SKM-1 (cell line): ENCODE measurements at regions not wholly inside any gene's neighbourhood (a gene's known extent, or its start where the extent isn't known, plus 50 kb on each side); places are given as distances from the start of the nearest gene placed in this dataset.

Source experiments
- DNase-seq: peaks from one replicate; lab custom pipeline; 2025; ENCODE audit not compliant: unreplicated experiment; lab: John Stamatoyannopoulos, UW

DNA sequence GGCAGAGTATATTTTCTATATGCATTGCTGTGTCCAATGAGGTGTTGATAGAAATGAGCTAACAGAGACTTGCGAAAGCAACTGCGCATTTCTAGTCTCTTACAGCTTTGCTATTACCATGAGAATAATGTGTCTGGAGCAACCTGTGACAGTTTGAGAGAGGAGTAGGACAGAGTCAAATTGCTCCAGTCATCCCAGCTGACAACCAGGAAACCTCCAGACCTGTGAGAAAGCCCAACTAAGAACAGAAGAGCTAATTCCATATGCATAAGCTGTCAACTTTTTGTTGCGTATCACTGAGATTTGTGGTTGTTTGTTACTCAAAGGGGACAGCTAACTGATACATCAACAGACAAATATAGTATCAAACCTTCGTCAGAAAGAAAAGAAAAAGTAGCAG, 354.1 kb upstream of the LRRC7 start:
- DNase-seq = no peak

DNA sequence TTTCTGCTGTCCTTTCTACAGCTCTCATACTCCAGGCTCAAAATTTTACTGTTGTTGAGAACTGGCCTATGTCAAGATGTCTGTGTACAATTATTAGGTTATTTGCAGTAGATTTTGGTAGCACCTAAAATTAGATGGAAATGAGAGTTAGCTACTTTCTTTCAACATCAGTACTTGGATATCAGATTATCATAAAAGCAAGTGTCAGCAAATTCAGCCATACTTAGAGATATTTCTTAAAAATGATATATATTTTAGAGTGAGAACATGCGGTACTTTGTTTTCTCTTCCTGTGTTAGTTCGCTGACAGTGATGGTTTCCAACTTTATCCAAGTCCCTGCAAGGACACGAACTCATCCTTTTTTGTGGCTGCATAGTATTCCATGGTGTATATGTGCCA, 351.8 kb upstream of the LRRC7 start:
- DNase-seq = no peak

DNA sequence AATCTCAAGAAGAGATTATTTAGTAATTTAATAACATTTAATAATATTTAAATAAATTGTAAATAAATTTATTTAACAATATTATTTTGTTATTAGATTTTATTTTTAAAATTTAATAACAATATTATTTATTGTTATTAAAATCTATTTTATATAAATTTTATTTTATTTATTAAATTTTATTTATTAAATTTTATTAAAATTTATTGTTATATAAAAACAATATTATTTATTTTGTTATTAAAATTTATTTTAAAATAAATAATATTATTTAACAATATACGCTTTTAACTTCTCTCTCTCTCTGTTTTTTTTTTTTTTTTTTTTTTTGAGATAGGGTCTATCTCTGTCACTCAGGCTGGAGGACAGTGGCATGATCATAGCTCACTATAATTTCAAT, 347.1 kb upstream of the LRRC7 start:
- no peak for DNase-seq

DNA sequence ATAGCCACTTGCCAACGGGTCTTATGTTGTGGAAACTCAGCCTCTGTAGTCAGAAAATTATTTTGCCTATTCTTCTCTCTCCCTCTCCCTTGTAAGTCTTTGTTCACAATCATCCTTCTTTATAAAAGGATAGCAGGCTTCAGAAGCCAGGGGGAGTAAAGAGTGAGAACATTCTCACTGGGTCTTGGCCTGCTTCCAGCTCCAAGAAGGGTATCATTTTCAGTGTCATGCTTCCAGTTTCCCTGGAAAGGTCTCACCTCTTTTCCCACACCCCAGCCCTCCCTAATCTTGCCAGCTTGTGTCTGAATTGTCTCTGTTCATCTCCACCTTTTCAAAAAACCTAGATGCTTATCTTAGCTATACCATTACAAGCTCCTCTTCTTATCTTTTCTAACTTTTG, 346.2 kb upstream of the LRRC7 start:
- DNase-seq = no peak

DNA sequence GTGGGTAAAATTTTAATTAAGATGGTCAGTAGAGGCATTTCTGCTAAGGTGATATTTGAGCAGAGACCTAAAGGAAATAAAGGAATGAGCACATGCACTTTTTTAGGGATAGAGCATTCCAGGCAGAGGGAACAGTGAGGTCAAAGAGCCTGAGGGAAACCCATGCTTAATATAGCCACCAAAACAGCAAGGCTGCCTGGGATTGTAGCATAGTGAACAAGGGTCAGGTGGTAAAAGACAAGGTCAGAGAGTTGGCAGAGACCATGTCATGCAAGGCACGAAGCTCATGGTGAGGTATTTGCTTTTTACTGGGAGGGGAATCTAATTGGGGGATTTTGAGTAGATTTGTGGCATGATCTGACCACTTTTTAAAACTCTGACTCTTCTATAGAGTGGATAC, 344.6 kb upstream of the LRRC7 start:
- DNase-seq = no peak

DNA sequence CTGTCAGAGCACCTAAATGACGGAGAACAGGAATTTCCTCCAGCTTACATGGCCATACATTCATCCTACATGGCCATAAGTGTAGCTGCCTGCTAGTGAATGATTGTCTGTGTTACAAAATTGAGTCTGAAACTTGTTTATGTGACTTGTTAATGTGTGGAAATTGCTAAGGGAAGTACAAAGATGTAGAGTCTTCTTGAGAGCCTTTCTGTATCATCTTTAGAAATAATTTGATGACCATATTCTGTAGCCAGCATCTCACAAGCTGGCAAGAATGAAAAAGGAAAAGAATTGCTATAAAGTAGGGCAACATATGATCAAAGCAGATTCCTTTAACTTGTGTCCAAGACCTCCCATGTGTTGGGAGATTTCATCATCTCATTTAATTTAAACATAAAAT, 339.2 kb upstream of the LRRC7 start:
- DNase-seq = no peak

DNA sequence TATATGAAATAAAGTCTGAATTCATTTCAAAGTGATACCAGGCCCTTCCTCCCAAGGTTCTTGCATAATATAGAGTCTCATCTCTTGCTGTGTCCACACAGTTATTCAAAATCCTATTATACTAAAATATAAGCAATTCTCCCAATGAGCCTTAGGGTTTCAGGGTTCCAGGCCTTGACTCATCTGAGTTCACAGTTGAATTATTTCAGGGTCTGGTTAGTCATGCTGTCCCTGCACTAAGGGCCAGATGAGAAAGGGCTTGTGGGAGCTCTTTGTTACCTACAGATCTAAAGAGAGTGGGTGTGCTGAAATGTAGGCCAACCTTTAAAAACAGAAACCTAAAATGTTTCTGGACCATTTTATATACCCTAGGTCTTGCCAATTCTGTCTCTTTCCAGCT, 337.5 kb upstream of the LRRC7 start:
- no peak for DNase-seq

DNA sequence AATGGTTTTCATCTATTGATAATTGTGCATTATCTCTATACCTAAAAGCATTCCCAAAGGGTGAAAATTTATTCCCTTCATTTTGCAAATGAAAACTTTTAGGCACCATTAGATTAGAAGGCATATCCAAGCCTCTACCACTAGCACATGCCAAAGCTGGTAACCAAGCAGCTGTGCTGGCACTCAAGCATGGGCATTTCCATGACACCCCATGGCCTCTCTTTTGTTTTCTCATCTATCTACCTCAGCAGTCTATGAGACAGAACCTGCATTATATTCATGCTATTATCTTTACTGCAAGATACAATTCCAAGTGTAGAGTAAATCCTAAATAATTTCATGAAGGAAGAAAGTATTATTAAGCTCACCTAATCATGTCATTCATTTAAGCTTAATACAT, 334.3 kb upstream of the LRRC7 start:
- no peak for DNase-seq

DNA sequence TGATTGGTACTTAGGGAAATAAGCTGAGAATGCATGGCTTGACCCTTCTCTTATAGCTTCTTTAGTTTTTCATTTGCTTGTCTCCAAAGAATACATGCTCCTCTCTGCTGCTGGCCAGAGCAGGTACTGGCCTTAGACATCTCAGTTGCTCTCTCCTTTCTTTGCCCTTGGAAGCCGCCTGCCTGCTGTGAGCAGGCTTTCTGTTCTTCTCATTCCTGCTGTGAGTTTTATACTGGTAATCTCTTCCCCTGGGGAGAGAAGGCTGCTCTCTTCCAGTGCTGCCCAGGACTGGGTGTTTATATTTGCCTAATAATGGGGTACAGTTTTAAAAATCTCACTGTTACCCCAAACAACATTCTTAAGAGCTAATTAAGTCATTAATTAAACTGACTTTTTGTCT, 323.5 kb upstream of the LRRC7 start:
- no peak for DNase-seq

DNA sequence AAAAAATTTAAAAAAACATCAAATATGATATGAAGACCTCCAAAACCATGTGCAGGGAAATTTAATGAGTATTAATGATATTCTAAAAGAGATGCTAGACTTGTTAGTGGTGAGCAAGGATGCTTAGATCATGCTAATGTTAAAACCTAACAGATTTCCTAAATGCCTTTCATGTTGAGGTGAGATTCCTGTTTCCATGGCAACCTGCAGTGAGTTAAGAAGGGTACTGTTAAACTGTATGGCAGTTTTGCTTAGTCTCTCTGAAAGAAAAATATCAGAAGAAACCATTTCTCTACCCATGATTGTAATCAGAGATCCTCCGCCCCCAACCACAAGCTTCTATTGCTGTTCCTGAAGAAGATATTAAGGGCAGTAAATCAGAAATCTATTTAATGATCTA, 321.6 kb upstream of the LRRC7 start:
- DNase-seq = no peak

DNA sequence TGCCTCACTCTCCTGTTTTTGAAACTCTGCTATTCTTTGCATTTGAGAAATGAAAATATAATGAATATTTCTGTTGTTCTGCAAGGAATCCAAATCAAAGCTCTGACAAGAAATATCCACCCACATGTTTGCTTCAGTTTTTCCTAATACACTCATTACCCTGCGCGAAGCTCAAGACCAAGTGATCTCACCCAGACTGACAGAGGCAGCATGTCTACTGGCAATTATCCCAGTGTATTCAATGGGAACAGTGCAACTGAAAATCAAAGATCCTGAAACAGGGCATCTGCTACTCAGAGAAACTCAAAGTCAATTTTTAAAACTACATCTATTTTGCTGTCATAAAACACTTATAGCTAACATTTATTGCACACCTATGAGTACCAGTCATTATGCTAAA, 321.0 kb upstream of the LRRC7 start:
- no peak for DNase-seq

DNA sequence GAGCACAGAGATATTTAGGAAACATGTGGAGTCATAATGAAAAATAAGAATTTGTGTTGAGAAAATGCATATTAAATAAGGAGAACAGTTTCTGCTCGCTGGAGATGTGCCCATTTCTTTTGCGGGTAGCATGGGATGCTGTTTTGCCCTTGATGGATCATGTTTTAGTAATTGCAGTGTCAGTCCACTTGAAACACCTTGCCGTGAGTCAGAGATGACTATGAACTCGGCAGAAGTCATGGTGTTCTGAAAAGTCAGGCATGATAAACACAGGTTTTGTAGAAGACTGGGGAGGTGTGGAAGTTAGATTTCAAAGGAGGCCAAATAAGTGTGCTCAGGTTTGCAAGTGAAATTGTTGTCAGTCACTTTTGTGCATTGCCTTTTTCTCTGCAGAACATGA, 315.0 kb upstream of the LRRC7 start:
- DNase-seq = no peak

DNA sequence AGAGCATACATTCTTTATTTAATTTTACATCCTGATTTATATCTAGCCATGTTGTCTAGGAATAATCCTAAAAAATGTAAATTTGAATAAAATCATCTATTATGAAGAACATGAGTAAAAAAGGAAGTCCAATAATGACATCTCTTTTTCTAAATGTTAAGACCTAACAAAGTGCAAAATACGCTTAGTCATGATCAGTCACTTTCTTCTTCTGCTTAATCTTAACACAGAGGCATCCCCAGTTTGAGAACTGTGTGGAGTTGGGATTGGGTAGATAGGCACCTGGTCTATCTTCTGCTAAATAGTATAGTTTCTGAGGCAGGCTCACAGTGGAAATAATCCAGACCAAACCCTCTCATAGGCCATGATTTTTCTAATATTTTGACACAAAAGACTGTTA, 311.7 kb upstream of the LRRC7 start:
- no peak for DNase-seq

DNA sequence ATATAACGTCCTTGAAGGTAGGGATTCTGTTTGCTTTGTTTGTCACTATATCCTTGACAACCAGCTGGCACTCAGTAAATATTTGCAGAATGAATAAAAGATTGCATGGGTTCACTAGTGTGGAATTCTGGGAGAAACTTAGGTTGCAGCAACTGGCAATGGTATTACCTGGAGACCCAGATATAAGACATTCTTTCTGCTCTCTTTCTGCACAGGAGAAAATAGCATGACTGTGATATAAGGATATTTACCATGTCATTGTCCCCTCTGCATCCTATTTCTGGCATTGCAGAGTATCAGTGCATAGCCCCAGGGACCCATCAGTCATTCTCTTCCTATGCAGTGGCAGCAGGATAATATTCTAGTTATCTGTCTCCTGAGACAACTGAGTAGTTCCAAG, 308.9 kb upstream of the LRRC7 start:
- DNase-seq = no peak

DNA sequence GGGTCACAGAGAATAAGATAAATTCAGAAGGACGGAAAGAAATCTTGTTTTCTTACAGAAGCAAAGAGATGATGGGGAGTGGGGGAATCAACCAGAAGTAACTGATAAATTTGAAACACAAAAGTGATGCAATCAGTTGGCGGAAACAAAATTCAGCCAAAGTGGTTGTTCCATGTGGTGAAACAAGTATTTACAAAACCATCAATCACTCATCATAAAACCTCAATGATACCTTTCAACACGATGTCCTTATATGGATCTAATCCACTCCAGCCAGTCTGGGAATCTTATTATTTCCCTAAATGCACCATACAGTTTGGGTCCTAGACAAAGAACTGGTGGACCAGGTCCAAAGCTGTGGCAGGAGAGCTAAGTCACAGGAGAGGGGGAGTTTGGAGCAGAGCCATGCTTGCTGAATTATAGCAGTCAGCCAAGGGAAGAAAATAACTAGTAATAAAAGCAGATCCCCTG, 303.8 kb upstream of the LRRC7 start:
- DNase-seq = no peak

DNA sequence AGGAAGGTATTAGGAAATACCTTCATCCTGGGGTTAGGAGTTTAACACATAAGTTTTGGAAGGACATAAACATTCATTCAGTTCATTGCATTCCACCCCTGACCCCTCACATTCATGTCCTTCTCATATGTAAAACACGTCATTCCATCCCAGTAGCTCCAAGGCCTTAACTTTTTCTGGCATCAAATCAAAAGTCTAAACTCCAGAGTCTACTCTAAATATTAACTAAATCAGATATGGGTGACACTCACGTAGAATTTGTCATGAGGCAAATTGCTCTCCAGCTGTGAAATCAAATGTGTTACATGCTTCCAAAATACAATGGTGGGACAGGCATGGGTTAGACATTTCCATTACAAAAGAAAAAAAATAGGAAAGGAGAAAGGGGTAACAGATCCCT, 298.2 kb upstream of the LRRC7 start:
- DNase-seq = no peak

DNA sequence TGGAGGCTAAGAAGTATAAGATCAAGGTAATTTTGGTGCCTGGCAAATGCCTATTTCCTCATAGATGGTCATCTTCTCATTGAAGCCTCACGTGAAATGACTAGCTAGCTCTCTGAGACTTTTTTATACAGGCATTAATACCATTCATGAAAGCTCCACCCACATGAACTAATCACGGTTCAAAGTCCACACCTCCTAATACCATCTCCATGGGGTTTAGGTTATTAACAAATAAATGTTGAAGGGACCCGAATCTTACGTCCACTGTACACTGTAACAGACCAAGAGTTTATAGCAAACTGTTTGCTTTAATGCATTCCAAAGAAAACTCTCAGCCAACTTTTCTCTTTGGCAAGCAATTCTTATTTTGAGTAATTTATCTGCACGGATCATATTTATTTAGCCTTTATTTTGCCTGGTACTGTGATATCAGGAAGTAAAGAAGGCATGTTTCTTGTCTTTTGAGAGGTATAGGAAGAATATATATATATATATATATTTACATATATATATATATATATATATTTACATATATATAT, 296.1 kb upstream of the LRRC7 start:
- DNase-seq = no peak

DNA sequence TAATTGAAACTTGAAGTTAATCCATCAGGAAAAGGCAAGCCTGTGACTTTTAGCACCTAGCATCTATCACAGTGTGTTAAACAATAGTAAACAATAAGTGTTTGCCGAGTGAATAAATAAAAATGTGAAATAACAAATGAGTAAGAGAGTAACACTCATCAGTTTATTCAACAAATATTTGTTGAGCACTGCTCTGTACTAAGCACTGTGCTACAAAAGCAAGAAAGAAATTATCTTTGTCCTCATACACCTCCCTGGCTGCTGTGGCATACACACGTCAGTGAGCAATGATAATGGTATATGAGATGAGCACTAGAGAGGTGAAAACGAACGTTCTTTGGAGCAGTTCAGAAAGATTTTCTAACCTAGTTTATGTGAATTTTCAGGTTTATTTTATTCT, 295.0 kb upstream of the LRRC7 start:
- no peak for DNase-seq

DNA sequence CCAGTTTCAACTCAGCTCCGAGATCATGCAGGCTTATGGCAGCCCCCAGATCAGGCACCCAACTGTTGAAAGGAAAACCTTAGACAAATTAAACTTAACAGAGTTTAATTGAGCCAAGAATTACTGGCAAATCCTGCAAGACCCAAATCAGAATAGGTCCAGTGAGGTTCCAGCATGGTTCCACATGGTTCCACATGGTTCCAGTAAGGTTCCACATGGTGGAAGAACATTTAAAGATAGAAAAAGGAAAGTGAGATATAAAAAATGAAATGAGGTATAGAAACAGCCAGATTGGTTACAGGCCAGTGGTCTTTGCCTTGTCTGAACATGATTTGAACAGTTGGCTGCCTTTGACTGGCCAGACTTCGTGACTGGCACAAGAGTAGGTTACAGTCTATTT, 288.8 kb upstream of the LRRC7 start:
- DNase-seq = no peak

DNA sequence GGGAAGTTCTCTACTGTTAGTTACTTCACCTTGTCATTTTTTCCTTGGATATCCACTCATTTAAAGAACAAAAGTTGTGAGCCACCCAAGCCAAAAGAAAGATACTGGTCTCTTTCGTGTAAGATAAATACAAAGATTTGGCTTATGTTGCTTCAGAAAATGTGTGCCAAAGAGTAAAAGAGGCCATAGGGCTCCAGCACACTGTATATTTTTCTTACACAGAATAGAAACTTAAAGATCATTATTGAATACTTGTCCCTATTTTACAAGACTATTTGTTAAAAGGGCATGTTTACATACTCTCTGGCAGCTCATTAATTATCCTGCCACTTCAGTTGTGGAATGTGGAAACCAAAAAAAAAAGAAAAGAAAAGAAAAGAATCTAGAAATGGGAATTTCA, 284.2 kb upstream of the LRRC7 start:
- DNase-seq = no peak

DNA sequence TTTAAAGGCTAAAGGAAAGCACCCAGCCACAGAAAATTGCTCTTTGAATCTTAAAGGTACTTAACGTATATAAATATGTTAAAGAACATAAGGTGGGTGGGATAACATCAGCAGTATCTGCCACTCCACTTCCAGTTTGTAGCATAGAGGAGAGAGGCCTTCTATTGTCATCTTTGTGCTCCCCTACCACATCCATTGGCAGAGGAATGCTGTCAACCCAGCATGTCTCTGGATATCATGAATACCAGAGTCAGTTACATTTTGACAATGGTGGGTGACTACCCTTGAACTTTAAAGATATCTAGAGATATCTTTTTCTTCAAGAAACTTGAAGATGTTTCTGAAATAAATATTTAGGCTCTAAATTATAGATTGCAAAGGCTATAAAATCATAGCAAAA, 283.2 kb upstream of the LRRC7 start:
- no peak for DNase-seq

DNA sequence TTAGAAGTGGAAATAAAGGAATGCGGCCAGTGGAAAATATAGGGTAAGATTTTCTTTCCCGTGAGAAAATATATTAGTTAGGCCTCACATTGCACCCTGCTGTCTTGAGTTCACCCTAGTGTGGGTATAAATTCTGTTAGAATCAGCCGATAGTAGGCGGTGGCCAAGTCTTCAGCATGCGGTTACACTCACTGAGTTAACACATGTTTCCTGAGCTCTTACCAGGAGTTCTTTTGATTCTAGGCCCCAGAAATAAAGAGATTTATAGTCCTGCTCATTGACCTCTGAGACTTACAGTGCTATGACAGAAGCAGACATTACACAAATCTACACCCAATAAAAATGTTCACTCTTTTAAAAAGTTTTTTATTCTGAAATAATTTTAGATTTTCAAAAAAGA, 279.3 kb upstream of the LRRC7 start:
- DNase-seq = no peak

DNA sequence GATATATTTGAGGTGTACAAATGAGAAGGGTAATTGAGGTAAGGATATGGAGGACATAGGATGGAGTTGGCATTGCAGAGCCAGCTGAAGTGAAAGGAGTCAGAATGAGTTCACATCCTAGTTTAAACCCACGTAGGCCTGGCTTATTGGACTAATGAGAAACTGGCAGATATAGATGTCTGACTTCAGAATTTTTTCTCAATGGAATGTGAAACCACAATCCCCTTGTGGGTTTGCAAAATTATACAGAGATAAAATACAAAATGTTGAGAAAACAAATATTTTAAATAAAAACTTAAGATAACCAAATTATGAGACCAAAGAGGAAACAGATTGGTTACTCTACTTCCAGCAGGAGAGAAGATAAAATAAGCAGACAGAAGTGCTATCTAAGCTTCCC, 277.4 kb upstream of the LRRC7 start:
- DNase-seq = no peak

DNA sequence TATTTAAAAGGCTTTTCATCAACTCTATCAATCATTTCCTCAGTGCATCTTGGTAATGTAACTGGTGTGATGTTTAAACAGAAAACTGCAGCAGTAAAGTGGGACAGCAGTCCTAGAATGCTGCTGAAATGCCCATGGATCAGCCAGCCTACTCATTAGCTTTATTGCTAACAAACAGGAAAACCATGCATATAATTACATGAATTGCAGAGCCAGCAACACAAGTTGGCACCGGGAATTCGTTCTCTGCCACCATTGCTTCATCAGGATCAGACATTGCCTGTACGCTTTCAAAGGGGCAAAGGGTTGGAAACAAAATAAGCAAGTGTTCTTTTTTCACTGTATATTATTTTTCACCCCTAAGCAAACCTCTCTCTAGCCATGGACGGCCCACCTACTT, 276.2 kb upstream of the LRRC7 start:
- no peak for DNase-seq
